ENCODE measurements at regions not wholly inside any gene's neighbourhood (a gene's known extent, or its start where the extent isn't known, plus 50 kb on each side); places are given as distances from the start of the nearest gene placed in this dataset.

DNA sequence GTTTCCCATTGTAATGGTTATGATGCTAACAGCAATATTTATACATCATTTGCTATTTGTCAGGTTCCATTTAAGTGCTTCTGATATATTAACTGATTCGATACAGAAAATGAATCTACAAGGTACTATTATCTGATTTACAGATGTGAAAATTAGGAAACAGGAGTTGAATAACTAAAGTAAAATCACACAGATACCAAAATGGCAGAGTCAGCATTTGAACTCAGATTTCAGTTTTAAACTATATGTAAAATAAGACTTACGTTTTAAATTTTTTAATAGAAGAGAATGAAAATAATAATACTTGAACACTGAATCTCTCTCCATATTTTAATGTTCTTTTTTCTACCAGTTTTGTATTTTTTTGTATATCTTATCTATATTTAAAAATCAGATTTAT, 313.2 kb downstream of the MDFIC start:
- no peak for TF ChIP-seq CTCF (IDR thresholded peaks at IDR 0.05)
- no peak for TF ChIP-seq EZH2phosphoT487 (IDR thresholded peaks at IDR 0.05)
- no peak for TF ChIP-seq EZH2 (IDR thresholded peaks at IDR 0.05)
